RWPE2 (cell line): ENCODE measurements at regions not wholly inside any gene's neighbourhood (a gene's known extent, or its start where the extent isn't known, plus 50 kb on each side); places are given as distances from the start of the nearest gene placed in this dataset.

Experiments used
- ATAC-seq: fragments of 200-7000 bp; cut with Tn5 transposase; 3 replicates; pipeline ENCODE4 v1.9.1; 2021; ENCODE audit warnings: low read depth
- DNase-seq: peaks from one replicate; pipeline ENCODE4 v3.0.0-alpha.2; 2020; ENCODE audit warnings: low spot score
- H3K27ac ChIP-seq: fragments of 450-650 bp; 2 replicates; pipeline ENCODE4 v1.5.1; 2017; ENCODE audit warnings: mild to moderate bottlenecking; ENCODE audit not compliant: poor library complexity, severe bottlenecking
- H3K27me3 ChIP-seq: fragments of 250-450 bp; sonication (Bioruptor Pico); 2 replicates; pipeline ENCODE4 v1.5.1; 2021; ENCODE audit warnings: mild to moderate bottlenecking, moderate library complexity; ENCODE audit not compliant: insufficient read depth, poor library complexity, severe bottlenecking
- H3K36me3 ChIP-seq: fragments of 250-450 bp; sonication (Bioruptor Pico); 2 replicates; pipeline ENCODE4 v1.5.1; 2020; ENCODE audit warnings: low read depth, mild to moderate bottlenecking, moderate library complexity
- H3K4me1 ChIP-seq: fragments of 250-450 bp; sonication (Bioruptor Pico); 2 replicates; pipeline ENCODE4 v1.5.1; 2021; ENCODE audit warnings: mild to moderate bottlenecking, moderate library complexity; ENCODE audit not compliant: insufficient read depth, poor library complexity, severe bottlenecking
- H3K4me3 ChIP-seq: fragments of 250-450 bp; sonication (Bioruptor Pico); 2 replicates; pipeline ENCODE4 v1.5.1; 2021; ENCODE audit warnings: mild to moderate bottlenecking, moderate library complexity; ENCODE audit not compliant: severe bottlenecking
- H3K9me3 ChIP-seq: fragments of 250-450 bp; sonication (Bioruptor Pico); 2 replicates; pipeline ENCODE4 v1.5.1; 2021; ENCODE audit warnings: mild to moderate bottlenecking, moderate library complexity; ENCODE audit not compliant: severe bottlenecking
- CTCF ChIP-seq: fragments of 450-650 bp; IDR thresholded peaks from one replicate; pipeline ENCODE4 v1.5.1; 2017; ENCODE audit warnings: mild to moderate bottlenecking, moderate library complexity; ENCODE audit not compliant: poor library complexity, severe bottlenecking

- Histone ChIP-seq H3K4me3 (no peak overlapping the region), H3K27ac (no peak overlapping the region), H3K27me3 (no peaks in the 10 kb centered on the region), H3K36me3 (no peaks in the 10 kb centered on the region), H3K4me1 (no peaks in the 10 kb centered on the region), H3K9me3 (no peaks in the 10 kb centered on the region)
- TF ChIP-seq CTCF, result no peak
- DNase-seq (no peak), ATAC-seq (no peak)
Observed at GRCh38 chr13:77379508-77379907, 52.6 kb upstream of the MYCBP2 start.

- H3K27me3 ChIP-seq, result no peaks in the 10 kb centered on the region
- H3K4me1 ChIP-seq, result no peaks in the 10 kb centered on the region
- ATAC-seq (no peak), DNase-seq (no peak)
- no peaks in the 10 kb centered on the region for H3K9me3 ChIP-seq
- no peak overlapping the region for H3K4me3 ChIP-seq
- H3K36me3 ChIP-seq, result no peaks in the 10 kb centered on the region
- TF ChIP-seq CTCF, result no peak
- H3K27ac ChIP-seq, result no peak overlapping the region
Observed at GRCh38 chr13:77378662-77379061, 51.8 kb upstream of the MYCBP2 start.

DNA sequence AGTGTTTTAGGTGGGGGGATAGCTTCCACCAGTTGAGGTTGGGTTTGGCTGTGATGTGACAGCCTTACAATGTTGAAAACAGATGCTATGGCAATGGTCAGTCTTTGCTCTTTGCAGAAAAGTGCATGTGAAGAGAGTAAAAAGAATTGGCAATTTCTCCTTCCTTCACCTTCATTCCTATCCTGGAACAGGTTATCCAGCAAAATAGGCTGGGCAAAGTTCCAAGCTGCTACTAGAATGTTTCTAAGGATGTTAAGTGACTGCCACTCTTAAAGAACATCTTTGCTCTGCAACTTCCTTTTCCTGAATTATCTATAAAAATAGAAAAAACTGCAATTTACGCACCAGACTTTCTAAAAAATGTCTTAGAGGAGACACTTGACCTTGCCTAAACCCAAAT, 50.1 kb upstream of the MYCBP2 start:
- no peak for ATAC-seq
- Histone ChIP-seq H3K36me3 (no peaks in the 10 kb centered on the region), H3K27me3 (no peaks in the 10 kb centered on the region), H3K4me1 (no peaks in the 10 kb centered on the region), H3K4me3 (no peak overlapping the region), H3K27ac (no peak overlapping the region), H3K9me3 (no peaks in the 10 kb centered on the region)
- no peak for DNase-seq
- TF ChIP-seq CTCF, result no peak
